Hepatic stellate cell (primary cell): ENCODE measurements at regions not wholly inside any gene's neighbourhood (a gene's known extent, or its start where the extent isn't known, plus 50 kb on each side); places are given as distances from the start of the nearest gene placed in this dataset.
"Not testable (repeated sequence)": the region's sequence is repeated elsewhere in the genome, so short reads cannot be mapped to it uniquely, and the experiment has no call there.

ENCODE experiments used
- DNase-seq: peaks from one replicate; pipeline ENCODE4 v3.0.0; 2011; ENCODE audit warnings: low spot score

DNA sequence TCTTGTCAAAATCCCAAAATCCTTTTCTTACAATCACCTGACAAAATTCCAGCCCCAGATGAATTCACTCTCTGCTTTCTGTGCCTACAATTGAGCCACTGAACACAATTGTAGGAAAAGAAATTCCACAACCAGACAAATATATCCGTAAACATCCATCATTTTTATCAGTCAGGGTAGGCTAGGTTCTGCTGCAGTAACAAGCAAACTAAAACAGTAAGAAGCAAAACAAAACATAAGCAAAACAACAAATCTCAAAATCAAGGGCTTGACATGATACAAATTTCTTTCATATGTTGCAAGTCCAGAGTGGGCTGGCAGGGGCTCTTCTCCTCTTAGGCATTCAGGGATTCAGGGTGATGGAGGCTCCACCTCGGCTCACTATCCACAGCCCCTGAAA, 114.2 kb upstream of the MAN2A1 start:
- DNase-seq: no peak

DNA sequence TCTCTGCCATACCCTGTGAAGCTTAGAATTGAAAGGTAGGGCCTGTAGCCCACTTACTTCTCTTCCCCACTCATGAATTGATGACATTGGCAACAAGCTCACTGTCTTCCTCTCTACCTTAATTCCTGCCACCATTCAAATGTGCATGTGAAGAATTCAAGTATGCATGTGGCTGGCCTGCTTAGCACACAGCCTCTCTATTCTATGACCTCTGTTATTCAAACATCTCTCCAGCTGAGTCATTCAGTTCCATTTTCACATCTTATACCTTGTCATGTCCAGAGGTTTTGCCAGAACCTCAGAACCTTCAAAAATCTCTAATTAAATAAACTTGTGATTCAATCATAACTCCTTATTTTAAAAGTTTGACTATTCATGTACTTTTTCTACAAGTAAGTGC, 114.7 kb upstream of the MAN2A1 start:
- peak; percentile 11 for DNase-seq

DNA sequence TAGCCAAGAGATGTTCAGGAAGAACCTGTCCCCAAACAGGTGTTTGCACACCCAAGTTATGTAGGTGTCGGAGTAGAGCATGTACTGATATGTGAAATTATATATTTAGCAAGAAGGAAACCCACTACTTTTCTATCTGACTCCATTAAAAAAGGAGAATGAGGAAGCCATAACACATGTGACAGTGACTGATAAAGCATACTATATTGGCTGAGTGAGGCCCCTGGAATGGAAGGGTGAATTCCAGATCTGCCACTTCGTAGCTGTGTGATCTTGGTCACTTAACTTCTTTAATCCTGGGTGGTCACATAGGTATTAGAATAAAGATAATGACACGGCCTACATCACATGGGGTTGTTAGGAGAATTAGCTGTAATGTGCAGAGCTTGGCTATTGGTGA, 116.0 kb upstream of the MAN2A1 start:
- no peak for DNase-seq

DNA sequence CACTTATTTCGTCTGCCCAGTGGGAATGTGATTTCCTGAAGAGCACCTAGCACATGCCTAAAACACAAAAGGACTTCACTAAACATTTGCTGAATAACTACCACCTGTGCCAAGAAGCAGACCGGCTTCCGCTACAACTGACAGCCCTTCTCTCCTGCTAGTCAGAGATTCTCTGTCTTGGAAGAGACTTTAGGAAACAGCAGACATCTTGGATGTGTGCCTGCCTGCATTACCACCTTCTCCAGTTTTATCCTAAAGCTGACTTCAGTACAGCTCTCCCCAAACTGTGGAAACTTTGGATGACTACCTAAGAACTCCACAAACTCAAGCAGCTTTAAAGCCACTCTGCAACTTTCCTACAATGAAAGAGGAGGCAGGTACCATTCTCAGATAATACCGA, 116.5 kb upstream of the MAN2A1 start:
- no peak for DNase-seq

DNA sequence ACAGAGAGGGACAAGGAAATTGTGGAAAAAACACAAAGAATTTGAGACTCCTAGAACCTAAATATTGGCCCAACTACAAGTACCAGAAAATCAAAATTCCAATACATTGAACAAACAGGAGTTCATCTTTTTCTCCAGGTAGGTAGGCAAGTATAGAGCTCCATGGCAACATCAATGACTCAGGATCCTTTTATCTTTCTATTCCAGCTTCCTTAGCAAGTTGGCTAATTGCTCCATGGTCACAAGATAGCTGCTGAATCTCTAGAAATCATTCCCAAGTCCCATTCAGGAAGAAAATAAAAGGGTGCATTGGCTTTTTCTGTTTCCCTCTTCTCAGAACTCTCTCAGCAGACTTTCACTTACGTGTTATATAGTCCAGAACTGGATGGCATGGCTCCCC, 117.9 kb upstream of the MAN2A1 start:
- DNase-seq: no peak

DNA sequence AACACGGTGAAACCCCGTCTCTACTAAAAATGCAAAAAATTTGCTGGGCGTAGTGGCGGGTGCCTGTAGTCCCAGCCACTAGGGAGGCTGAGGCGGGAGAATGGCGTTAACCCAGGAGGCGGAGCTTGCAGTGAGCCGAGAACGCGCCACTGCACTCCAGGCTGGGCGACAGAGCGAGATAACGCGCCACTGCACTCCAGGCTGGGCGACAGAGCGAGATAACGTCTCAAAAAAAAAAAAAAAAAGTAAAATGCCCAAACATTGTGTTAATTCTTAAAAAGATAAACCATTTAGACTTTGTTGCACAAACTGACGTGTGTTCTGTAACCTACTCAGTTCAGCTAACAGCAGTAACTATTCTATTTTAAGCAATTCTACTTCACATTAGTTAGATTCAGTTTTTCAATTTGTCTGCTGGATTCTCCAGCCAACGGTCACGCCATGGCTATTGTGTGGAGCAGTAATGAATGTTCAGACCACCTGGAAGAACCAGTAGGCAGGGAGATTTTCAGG, 119.3 kb upstream of the MAN2A1 start:
- DNase-seq: no peak

DNA sequence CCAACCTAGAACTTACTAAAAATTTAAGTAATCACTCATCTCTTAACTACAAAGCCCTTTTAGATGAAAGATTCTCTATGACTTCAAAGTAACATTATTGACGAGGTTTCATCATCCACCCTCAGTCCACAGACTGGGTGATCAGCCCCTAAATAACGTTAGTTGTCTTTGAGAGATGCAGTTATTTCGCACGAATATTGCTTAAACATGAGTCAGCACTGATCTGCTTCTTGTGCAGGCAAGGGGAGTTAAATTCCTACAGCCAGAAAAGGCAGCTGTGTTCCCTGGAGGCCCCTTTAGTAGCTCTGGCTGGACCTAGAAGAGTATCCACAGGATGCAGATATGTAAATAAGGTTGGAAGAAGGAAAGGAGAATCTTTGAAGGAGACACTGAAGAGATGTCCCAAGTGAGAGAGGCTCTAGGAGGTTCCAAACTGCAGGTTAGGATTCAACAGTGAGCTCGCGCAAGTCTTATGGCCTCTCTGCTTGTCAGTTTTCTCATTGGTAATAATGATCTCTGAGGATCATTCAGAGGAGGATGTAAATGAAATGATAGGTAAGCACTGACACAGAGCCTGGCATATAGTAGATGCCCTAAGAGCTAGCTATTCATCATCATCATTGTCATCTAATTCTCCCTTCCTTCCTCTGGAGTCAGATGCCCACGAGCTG, 122.2 kb upstream of the MAN2A1 start:
- DNase-seq: peak; percentile 38

DNA sequence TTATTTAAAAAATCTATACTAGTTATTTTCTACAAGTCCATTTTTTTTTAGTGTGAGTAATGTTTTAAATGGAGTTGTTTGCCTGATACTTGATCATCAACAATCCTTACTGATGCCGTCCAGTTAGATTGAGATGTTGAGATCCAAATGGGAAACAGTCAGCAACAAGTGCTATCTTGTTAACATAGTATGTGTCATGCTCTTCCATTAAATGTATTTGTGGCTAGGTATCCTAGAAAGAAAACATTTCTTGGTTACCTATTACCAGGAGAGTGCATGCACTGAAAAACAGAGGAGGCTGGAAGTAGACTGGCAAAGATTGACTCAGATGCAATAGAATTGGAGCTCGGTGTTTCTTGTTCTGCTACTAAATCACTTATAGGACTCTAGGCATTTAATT, 123.4 kb upstream of the MAN2A1 start:
- DNase-seq: no peak

DNA sequence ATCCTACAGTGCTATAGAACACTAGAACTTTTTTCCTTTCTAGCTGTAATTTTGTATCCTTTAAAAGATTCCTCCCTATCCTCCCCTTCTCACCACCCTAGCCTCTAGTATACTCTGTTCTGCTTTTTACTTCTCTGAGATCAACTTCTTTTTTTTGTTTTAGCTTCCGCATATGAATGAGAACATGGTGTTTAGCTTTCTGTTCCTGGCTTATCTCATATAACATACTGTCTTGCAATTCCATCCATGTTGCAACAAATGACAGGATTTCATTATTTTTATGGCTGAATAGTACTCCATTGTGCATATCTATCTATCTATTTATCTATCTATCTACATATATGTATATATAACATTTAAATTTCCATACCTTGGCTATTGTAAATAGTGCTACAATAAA, 126.0 kb upstream of the MAN2A1 start:
- no peak for DNase-seq

DNA sequence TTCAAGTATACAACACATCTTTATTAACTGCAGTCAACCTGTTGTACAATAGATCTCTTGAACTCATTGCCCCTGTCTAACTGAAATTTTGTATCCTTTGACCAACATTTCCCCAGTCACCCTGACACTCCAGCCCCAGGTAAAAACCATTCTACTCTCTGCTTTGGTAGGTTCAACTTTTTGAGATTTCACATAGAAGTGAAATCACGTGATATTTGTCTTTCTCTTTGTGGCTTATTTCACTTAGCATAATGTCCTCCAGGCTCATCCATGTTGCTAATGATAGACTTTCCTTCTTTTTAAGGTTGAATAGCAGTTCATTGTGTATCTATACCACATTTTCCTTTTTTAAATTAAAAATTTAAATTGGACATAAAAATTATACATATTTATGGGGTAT, 126.5 kb upstream of the MAN2A1 start:
- no peak for DNase-seq

DNA sequence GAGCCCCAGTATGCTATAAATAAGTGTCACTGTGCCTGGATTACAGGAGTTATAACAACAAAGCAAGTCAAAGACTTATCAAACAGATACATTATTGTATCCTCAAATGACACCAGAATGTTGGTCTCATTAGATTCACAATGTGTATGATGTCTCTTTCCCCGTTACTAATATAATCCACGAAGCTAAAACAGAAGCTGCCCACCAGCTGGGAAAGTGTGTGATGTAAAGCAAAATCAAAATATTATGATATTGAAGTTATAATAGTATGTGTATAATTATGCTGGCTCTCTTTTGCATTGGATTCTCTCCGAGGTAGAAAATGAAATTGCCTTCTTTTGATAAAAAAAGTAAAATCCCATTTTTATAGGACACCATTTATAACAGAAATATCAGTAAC, 127.3 kb upstream of the MAN2A1 start:
- DNase-seq: no peak

DNA sequence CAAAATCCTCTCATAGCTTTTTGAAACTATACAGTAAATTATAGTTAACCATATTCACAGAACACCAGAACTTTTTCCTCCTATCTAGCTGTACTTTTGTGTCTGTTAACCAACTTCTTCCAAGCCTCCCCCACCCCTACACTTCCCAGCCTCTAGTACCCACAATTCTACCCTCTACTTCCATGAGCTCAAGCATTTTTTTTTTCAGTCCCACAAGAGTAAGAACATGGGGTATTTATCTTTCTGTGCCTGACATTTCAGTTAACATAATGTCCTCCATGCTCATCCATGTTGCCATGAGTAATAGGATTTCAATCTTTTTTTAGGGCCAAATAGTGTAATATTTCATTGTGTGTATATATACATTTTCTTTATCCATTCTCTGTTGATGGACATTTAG, 128.3 kb upstream of the MAN2A1 start:
- no peak for DNase-seq

DNA sequence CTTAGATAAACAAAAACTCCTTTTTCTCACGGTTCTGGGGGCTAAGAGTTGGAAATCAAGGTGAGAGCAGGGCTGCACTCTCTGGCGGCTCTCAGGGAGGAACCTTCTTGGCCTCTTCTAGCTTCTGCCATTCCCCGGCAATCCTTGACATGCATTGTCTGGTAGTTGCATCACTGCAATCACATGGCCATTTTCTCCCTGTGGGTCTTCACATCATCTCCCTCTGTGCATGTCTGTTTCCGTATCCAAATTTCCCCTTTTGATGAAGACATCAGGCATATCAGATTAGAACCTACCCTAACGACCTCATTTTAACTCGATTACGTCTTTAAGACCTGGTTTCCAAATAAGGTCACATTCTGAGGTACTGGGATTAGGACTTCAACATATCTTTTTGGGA, 129.2 kb upstream of the MAN2A1 start:
- DNase-seq: no peak

DNA sequence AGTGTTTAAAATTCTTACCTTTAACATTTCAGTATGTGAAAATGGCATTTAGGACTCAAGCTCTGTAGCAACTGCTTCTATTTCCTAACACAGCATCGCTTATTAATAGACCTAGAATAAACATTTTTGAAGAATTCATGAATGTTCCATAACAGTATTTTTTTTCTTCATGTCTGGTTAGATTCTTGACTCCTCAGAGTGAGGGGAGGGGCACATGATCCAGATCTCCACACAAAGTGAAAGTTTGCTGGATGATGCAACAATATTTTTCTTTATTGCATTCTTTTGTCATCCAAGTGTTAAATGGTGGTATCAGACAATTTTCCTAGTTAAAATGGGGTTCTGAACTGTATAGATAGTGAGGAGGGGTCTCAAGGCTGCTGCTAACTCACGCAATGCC, 130.8 kb upstream of the MAN2A1 start:
- peak; percentile 10 for DNase-seq

DNA sequence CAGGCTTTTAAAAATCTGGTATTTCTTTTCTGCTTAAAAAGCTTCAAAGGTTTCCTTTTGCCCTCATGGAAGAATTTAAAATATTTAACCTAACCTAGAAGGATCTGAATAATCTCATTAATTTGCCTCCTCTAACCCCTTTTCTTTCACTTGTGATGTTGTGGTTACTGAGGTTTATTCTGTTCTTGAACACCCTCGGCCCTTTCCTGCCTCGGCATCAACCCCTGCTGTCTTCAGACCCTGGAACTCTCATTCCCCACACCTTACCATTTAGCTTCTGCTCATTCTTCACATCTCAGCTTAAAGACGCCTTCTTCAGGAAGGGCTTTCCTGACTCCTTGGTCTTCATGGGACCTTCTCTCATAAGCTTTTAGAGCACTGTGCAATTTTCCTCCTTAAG, 131.4 kb upstream of the MAN2A1 start:
- no peak for DNase-seq

DNA sequence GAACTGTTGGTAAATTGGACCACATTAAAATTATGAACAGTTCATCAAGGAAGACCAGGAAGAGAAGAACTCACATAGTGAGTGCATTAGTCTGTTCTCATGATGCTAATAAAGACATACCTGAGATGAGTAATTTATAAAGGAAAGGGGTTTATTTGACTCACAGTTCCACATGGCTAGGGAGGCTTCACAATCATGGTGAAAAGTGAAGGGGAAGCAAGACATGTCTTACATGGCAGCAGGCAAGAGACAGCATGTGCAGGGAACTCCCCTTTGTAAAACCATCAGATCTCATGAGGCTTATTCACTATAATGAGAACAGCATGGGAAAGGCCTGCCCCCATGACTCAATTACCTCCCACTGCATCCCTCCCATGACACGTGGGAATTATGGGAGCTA, 135.9 kb upstream of the MAN2A1 start:
- DNase-seq: no peak

DNA sequence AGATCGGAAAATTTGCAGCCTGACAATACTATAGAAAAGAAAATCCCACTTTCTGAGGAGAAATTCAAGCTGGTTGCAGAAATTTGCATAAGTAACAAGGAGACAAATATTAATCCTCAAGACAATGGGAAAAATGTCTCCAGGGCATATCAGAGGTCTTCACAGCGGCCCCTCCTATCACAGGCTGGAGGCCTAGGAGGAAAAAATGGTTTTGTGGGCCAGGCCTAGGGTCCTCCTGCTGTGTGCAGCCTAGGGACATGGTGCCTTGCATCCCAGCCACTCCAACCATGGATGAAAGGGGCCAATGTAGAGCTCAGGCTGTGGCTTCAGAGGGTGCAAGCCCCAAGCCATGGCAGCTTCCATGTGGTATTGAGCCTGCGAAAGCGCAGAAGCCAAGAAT, 138.5 kb upstream of the MAN2A1 start:
- DNase-seq: not testable (repeated sequence)

DNA sequence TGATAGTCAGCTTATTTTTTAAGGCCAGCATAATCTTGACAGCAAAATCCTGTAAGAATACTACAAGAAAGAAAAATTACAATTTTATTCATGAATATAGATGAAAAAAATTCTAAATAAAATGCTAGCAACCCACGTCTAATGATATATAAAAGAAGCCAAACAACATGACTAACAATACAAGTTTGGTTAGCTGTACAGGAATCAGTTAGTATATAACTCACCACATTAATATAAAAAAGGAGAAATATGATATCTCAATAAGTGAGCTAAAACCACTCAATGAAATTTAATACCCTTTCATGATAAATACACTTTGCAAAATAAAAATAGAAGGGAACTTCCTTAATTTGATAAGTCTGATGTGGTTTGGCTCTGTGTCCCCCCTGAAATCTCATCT, 139.7 kb upstream of the MAN2A1 start:
- no peak for DNase-seq

DNA sequence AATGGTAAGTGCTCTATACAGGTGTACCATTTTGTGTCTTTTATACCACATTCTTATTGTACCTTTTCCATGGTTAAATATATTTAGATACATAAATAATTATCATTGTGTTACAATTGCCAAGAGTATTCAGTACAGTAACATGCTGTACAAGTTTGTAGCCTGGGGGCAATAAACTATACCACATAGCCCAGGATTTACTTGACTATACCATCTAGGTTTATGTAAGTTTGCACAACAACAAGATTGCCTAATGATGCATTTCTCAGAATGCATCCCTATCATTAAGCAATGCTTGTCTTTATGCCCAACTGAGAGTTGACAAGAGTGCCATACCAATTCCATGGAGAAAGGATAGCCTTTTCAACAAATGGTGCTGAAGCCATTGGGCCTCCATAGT, 136.7 kb upstream of the PJA2 start:
- no peak for DNase-seq

DNA sequence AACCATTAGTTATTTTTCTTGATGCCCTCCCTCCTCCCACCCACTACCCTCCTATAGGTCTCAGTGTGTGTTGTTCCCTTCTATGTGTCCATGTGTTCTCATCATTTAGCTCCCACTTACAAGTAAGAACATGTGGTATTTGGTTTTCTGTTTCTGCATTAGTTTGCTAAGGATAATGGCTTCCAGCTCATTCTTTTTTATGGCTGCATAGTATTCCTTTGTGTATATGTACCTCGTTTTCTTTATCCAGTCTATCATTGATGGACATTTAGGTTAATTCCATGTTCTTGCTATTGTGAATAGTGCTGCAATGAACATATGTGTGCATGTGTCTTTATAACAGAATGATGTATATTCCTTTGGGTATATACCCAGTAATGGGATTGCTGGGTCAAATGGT, 135.1 kb upstream of the PJA2 start:
- not testable (repeated sequence) for DNase-seq

DNA sequence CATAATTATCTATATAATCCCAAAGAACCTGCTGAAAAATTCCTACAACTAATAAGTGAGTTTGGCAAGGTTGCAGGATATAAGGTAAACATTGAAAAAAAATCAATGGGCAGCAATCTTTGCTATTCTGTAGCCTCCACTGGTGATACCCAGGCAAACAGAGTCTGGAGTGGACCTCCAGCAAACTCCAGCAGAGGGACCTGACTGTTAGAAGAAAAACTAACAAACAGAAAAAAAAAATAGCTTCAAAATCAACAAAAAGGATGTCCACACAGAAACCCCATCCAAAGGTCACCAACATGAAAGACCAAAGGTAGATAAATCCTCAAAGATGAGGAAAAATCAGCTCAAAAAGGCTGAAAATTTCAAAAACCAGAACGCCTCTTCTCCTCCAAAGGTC, 128.9 kb upstream of the PJA2 start:
- not testable (repeated sequence) for DNase-seq

DNA sequence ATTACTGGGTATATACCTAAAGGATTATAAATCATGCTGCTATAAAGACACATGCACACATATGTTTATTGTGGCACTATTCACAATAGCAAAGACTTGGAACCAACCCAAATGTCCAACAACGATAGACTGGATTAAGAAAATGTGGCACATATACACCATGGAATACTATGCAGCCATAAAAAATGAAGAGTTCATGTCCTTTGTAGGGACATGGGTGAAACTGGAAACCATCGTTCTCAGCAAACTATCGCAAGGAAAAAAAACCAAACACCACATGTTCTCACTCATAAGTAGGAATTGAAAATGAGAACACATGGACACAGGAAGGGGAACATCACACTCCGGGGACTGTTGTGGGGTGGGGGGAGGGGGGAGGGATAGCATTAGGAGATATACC, 125.3 kb upstream of the PJA2 start:
- DNase-seq: not testable (repeated sequence)

DNA sequence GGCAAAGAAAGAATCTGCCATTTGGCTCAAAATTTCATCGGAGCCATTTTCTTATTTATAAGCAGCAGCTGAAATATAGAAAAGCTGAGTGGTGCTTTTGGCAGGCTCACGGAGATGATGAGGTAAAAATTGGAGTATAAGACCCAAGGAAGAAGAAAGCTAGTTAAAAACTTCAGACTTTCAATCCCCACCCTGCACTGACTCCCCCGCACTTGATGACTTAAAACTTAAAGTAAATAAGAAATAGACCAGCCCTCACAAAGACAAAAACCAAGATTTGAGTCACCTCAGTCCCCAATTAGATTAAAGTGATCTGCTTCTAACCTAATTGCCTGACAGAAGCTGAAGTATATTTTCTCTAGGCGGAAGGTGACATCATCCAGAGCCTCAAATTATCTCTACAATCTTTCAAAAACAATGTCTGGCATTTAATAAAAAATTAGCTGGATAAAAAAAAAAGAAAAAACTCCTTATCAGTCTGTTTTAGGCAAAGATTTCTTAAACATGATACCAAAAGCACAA, 124.0 kb upstream of the PJA2 start:
- no peak for DNase-seq

DNA sequence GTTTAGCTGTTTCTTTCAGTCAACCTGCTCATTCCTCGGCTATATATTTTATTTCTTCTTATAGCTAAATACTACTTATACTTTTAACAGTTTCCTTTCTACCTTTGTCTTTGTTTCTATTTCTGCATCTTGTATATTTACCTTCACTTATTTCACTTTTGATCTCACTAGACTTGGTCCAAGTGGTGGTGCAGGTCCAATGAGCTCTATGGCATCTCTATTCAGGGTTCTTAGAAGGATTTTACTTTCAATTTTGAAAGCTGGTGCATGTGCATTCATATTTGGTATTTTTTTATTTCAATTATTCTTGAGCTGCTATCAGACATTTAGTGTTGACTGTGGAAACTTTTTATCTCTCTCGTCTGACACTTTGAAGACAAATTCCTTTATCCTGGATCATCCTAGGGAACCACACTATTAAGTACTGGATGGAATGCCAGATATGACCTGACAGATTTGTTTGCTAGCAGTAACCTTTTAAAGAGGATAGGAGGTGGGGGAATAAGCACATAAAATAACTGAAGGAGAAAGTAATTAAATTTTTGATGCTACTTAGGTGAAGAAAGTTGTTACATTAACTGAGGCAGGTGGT, 123.1 kb upstream of the PJA2 start:
- no peak for DNase-seq
